HL-60/S4 treated with retinoic acid at 250 ng/mL for 4 days and 3 days (cell line): ENCODE measurements at regions not wholly inside any gene's neighbourhood (a gene's known extent, or its start where the extent isn't known, plus 50 kb on each side); places are given as distances from the start of the nearest gene placed in this dataset.

Experiments
- in situ Hi-C: fragments of 300-500 bp; cut with MboI; formaldehyde crosslinking; loops from 2 replicates; pipeline ENCODE4 v1.7.0; 2022; ENCODE audit warnings: low sequenced_read_pairs

GRCh38 chr2:121038891-121039616 is 245.9 kb downstream of the TFCP2L1 start:
- in situ Hi-C loops, result no loop called here

- in situ Hi-C loops, result no loop called here
Measured at GRCh38 chr2:121039679-121040078, 245.3 kb downstream of the TFCP2L1 start.

- in situ Hi-C loops, result no loop called here
Measured at GRCh38 chr2:121041516-121041915, 243.5 kb downstream of the TFCP2L1 start.

GRCh38 chr2:121043061-121043826 is 241.8 kb downstream of the TFCP2L1 start:
- in situ Hi-C loops, result no loop called here

GRCh38 chr2:121043827-121044222 is 241.2 kb downstream of the TFCP2L1 start:
- in situ Hi-C loops, result no loop called here

GRCh38 chr2:121044412-121044811 is 240.6 kb downstream of the TFCP2L1 start:
- in situ Hi-C loops, result no loop called here

- in situ Hi-C loops, result no loop called here
Measured at GRCh38 chr2:121045245-121045644, 239.8 kb downstream of the TFCP2L1 start.

- in situ Hi-C loops, result no loop called here
Measured at GRCh38 chr2:121046335-121046734, 238.7 kb downstream of the TFCP2L1 start.

- in situ Hi-C loops, result no loop called here
Measured at GRCh38 chr2:121047383-121047782, 237.6 kb downstream of the TFCP2L1 start.

- in situ Hi-C loops, result no loop called here
Measured at GRCh38 chr2:121049131-121049530, 235.9 kb downstream of the TFCP2L1 start.

GRCh38 chr2:121049950-121050585 is 234.9 kb downstream of the TFCP2L1 start:
- in situ Hi-C loops, result no loop called here

GRCh38 chr2:121051311-121051710 is 233.7 kb downstream of the TFCP2L1 start:
- in situ Hi-C loops, result no loop called here

- in situ Hi-C loops, result no loop called here
Measured at GRCh38 chr2:121052023-121052422, 233.0 kb downstream of the TFCP2L1 start.

GRCh38 chr2:121052521-121052920 is 232.5 kb downstream of the TFCP2L1 start:
- in situ Hi-C loops, result no loop called here

- in situ Hi-C loops, result no loop called here
Measured at GRCh38 chr2:121055088-121055487, 229.9 kb downstream of the TFCP2L1 start.

- in situ Hi-C loops, result no loop called here
Measured at GRCh38 chr2:121055501-121055900, 229.5 kb downstream of the TFCP2L1 start.

GRCh38 chr2:121058852-121059558 is 226.0 kb downstream of the TFCP2L1 start:
- in situ Hi-C loops, result no loop called here

GRCh38 chr2:121059651-121060649 is 225.1 kb downstream of the TFCP2L1 start:
- in situ Hi-C loops, result no loop called here

GRCh38 chr2:121061633-121062032 is 223.4 kb downstream of the TFCP2L1 start:
- in situ Hi-C loops, result no loop called here

- in situ Hi-C loops, result no loop called here
Measured at GRCh38 chr2:121063471-121063870, 221.5 kb downstream of the TFCP2L1 start.
